Kidney glomerular epithelial cell (primary cell): ENCODE measurements at regions not wholly inside any gene's neighbourhood (a gene's known extent, or its start where the extent isn't known, plus 50 kb on each side); places are given as distances from the start of the nearest gene placed in this dataset.

ENCODE experiments used
- DNase-seq: peaks from one replicate; lab custom pipeline; 2025; lab: John Stamatoyannopoulos, UW

DNA sequence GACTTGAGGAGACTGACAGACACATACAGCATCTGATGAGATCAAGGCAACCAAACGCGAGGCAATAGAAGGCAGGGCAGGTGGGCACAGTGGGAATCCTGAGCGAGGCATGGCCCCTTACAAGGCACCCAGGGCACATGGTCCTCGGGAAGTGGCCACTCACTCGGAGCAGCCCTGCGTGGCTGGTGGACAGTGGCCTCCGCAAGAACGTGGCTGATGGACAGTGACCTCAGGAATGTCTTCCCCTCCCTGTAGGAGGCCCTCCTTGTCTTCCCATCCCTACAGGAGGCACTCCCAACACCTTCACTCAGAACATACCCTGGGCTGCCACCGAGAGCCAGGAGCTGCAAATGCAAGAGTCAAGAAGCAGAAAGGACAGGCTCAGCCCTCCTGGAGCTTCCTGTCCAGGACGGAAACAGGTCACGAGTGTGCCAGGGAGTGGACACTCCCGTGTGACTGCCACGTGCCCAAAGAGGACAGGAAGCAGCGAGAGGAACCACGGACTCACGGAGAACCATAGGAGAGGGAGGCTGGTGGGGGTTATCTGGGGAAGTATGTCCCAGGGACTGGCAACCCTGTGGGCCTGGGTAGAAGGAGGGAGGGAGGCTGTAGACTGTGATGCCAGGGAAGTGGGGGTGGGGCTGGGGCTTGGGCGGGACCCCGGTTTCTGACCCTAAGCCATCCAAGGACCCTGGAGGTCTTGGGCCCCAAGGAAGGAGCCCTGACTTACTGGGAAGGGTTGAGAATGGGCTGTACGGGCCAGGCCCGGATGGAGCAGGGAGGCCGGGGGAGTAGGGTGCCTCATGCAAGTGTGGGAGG, 321.9 kb upstream of the IRX4 start:
- DNase-seq = no peak

DNA sequence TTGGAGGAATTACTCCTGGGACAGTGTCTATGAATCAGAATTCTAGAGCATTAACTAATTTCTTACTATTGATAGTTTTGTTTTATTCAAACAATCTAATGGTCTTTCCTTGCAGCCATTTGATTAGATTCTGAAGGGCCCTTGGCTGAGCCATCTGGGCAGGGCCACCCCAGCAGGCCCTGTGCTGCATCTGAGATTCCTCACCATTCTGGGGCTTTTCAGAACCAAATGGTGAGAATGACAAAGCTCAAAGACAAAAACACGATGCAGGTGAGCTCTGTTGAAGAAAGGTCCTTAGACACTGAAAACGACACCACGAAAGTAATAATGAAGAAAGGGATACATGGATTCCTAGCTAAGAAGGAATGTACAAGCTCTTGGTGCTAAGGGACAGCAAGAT, 321.0 kb upstream of the IRX4 start:
- DNase-seq = no peak

DNA sequence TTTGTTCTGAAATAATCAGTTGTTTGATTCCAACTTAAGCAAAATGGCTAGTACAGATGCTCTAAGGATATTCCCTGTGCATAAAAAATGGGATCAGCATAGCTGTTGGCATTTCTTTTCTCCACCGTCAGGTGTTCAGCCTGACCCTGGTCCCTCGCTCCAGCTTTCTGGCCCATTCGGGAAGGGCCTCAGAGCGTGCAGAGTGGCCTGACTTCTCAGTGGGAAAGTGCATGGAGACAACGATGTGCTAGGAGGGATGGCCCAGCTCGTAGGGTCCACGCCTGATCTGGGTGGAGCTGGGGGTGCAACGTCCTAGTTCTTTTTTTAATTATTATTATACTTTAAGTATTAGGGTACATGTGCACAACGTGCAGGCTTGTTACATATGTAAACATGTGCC, 319.1 kb upstream of the IRX4 start:
- no peak for DNase-seq

DNA sequence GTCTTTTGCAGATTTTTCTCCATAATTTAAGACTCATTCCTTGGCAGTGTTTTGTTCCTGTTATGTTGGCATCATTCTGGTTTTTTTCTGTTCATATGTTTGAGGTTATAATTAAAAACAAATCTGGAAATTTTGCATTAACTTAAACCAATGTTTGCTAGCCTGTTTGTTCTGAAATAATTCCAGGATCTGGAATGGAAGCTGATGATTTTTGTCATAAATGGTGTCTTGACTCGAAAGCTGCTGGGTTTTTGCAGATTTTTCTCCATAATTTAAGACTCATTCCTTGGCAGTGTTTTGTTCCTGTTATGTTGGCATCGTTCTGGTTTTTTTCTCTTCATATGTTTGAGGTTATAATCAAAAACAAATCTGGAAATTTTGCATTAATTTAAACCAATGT, 318.7 kb upstream of the IRX4 start:
- no peak for DNase-seq

DNA sequence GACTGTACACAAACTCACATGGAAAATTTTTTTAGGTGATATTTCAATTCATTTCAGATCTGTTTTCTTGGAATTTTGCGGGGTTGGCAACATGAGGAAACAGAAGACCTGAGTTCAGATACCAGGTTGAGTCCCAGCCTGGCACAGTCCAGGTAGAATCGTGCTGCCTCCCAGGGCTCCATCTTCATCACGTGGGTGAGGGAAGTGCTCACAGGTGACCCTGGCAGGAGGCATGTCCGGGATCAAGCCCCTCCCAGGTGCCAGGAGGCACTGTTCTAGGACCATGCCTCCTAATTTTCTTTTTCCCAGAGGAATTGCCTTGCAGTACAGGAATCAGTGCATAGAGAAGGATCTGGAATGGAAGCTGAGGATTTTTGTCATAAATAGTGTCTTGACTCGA, 318.3 kb upstream of the IRX4 start:
- DNase-seq = no peak

DNA sequence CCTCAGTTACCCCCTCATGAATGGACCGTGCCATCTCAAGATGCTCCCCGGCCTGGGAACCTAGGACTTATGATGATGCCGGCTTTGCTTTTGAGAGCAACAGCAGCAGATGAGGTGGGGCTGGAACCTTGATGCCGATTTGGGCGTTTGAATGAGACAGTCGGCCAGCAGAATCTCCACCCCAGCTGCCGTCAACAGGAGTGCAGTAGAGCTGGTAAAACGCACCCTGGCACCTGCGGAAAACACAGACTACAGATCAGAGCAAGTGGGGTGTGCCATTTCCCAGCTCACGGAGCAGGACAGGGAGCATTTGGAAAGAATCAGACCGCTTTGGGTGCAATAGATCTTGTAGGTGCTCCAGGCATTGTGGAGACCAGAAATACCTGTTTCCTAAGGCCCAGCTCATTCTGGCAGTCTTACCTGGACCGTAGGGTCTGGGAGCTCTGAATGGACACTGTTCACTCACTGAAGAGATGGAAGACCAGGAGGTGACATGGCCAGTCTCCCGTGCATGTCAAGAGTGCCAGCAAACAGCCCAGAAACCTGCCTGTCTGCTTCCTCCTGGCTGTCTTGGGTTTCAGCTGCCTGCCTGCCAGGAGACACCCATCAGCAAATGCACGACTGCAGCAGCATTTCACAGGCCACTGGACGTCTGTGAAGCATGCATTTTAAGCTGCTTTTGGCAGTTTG, 317.7 kb upstream of the IRX4 start:
- DNase-seq = no peak

DNA sequence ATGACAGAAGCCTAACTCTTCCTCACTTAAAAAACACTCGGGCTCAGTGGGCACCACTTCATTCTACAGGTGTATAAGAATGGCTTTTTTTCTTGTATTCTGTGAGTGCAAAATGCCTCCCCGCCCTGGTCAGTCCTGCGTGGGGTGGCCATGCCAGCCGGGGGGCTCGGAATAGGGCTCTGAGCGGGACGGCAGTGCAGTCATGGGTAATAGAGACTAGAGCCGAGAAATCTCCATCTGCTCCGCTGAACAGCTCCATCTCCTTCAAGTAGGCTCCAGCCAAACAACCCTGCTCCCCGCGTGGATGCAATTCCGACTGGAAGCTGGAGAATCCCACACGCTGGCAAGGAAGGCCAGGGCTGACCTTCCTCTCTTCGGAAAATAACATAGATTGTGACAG, 317.0 kb upstream of the IRX4 start:
- DNase-seq = no peak

DNA sequence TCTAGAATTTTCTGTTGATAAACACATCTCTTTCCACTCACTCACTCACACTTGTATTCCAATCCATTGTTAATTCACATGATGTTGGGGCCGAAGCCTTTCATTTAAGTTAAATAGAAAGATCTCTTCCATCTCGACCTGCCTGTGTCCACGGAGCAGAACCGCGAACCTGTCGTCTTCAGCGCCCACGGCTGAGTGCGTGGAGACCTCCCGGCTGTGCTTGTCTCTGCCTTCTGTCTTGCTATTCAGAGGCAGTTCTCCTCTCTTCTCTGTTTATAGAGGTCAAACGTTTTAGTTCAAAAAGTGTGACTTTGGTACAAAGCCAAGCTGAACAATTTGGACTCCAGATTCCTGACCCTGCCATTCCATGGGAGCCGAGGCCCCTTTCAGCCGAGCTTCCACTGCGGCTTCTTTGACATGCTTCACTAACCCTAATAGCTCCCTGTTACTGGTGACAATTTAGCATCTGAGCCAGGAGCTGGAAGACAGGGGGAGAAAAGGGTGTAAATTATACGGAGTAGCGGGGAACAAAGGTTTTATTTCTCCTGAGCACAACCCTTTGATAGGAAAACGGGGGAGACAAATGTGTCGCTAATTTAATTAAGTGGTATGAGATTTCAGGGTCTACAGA, 314.4 kb upstream of the IRX4 start:
- no peak for DNase-seq

DNA sequence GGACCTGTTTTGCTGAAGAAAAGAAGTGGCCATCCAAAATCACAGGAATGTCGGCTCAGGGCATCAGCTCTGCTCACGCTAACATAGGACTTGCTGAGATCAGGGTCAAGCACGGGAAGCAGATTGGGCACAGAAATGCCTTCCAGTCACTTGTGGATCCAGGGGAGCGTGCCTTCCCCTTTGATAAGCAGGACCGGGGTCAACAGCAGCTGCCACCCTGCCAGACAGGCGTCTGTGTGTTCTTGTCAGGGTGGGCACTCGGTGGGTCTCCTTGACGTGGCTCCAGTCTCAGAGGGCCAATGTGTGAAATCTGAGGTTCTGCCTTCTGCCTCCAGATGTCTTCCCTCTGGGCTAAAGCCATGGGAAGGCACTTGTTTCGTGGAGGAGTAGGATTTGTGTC, 313.7 kb upstream of the IRX4 start:
- no peak for DNase-seq

DNA sequence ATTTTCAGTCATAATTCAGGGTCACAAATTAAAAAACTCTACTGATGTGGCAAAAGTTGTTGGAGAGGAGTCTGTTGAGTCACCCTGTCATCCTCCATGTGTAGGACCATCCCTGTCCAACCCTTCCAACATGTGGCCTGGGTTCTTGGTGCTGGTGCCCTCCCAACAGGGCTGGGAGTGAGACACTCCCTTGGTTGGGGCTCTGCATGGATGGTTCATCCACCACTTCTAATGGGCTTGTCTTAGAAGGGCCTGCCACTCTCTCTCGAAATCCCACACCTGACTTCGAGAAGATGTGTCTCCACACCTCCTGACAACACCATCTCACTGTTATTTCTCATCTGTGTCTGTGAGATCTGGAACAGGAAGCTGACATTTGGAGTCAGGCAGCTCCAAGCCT, 312.2 kb upstream of the IRX4 start:
- no peak for DNase-seq

DNA sequence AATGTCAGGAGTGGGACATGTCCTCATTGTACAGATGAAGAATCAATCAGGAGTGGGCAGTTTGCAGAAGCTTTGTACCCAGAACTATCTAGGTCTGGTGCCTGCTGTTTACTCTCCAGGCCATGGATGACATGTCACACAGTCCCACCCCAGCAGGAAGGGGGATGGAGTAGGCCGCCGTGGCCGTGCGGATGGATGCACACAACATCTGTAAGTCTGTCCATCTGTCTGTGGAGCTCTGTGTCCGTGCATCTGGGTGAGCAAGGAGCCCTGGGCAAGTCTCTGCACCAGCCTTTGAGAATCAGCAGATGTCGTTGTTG, 311.5 kb upstream of the IRX4 start:
- DNase-seq = no peak

DNA sequence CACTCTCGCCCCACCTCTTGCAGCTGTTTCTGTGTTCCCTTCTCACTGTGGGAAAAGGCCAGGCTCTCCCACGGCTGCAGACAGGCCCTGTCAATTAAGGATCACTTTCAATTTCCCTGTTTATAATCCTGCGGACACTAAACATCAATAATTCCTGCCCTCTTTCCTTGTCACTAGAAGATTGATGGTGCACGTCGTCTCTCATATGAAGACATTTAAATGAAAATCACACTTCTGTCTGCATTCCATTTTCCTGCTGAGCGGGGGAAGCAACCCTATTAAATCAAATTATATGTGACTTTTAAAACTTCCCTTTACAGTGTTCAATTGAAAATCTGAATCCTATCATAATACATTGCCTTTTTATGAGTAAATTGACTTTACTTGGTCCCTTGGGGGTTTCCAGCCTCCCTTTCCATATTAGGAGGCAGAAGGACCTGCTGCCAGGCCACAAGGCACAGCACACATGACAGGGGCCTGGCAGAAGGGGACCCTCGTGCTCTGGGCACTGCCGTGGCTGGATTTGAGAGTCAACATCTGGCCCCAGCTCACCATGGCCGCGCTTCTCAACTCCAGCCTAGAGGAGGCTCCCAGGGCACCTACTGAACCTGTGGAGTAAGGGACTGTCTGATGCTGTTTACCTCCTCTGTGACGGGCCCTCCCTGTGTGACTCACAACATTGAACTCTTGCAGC, 311.0 kb upstream of the IRX4 start:
- DNase-seq = no peak

DNA sequence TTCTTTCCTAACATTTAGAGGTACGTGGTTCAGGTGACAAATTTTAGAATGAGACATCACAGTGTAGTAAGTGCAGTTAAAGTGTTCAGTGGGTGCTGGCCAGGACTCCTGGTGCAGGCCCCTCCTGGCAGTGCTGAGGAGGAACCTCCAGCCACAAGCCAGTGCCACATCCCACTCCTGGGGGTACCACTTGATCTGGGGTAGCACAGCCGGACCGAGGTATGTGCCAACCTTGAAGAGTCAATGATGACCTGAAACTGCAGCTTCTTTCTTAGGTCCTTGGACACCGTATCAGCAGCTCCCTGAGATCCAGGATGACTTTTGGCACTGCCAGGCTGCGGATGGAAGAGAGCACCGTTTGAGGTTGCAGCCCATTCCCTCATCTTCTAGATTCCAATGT, 310.4 kb upstream of the IRX4 start:
- DNase-seq = no peak

DNA sequence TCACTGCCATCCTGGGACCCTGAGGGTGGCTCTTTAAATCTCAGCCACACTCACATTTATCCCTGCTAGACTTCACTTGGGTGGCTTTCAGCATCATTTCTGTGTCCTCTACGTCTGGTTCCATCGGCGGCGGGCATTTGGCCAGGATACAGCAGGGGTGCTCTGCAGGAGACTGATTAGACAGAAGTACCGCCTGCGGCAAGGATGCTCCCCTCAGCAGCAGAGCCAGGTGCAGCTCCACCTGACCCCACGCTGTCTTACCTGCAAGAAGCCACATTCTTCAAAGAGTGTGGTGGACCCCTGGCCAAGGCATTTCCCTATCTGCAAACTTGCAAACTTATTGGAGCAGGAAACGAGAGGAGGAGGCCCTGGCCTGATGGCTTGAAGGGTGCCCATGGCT, 309.8 kb upstream of the IRX4 start:
- DNase-seq = no peak

DNA sequence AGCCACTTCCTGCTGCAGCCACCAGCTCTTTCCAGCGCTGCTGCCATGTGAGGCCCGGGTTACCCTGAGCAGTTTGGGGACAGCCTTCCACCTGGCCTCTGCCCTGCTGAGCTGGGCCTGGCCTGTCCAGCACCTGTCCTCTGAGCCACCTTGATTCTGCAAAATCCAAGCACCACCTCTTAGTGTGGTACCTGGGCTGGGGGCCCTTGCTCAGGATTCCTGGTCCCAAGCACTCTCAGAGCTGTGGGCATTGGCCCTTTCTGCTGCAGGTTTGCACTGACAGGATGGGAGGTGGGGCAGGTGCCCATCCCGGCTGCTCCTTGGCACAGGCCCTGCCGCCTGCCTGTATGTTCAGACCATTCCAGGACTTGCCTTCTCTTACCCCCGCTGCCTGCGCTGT, 309.2 kb upstream of the IRX4 start:
- no peak for DNase-seq

DNA sequence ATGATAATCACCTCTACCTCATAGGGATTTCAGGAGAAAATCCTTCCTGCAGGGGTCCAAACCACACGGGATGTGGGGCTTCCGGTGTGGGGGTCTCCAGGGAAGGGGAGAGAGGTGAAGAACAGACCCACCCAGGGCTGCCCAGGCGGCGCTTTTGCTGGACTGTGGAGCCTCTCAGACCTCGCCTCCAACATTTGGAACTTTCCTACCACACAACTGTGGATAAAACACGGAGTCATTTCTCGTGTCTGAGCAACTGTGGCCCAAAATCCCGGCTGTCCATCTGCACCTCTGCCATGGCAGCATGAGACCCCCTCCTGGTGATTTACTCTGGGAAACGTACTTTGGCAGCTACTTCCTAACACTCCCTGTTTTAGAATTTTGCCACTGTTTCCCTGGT, 307.8 kb upstream of the IRX4 start:
- DNase-seq = no peak

DNA sequence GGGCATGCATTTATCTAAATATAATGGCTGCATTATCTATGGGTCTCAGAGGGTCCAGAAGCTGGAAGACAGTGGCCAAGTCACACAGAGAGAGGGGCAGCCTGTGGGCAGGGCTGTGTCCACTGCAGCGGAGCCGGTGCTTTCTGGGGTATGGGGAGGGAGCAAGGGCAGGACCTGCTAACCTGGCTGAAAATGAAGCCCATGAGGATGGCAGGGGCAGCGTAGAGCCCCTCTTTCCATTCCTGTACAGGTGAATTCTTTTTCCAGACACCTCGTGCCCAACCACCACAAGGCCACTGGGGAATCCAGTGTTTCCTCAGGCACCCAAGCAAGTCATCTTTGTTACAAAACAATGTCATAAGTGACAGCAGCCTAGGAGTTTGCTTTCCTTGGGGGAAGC, 305.9 kb upstream of the IRX4 start:
- no peak for DNase-seq

DNA sequence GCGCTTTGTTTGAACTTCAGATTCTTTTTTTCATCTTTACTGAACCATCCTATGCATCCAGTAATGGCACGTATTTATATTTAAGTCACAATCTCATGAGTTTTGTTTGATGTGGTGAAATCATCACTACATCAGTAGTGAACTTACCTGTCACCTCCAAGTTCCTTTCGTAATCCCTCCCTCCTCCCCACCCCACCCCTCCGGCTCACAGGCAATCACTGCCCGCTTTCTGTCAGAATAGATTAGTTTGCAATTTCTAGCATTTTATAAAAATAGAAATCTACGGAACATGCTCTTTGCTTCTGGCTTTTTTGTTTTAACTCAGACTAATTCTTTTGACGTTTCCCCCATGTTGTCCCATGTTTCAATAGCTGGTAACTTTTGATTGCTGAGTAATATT, 305.4 kb upstream of the IRX4 start:
- DNase-seq = no peak

DNA sequence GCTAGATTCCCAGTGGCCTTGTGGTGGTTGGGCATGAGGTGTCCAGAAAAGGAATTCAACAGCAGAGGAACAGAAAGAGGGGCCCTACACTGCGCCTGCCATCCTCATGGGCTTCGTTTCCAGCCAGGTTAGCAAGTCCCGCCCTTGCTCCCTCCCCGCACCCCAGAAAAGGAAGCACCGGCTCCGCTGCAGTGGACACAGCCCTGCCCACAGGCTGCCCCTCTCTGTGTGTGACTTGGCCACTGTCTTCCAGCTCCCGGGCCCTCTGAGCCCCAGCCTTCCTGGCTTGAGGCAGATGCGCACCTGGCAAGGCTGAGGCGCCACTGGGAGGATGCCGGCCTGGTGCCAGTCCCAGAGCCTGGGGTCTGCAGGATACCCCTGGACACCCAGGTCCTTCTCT, 305.0 kb upstream of the IRX4 start:
- no peak for DNase-seq

DNA sequence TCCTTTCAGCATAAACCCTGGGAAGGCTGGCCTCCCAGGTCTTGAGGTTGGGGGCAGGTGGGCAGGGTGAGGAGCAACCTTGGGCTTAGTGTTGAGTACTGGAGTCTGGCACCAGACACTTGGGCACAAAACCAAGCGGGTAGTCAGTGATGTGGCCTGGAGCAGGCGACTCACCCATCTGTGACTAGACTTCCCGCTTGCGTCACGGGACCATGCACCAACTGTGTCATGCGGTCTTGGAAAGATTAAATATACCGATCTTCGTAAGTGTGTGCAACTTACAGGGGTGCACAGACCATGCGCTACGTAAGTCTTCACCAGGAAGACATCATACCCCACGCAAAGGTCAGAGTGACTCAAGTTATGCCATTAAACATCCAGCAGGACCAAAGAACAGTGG, 304.4 kb upstream of the IRX4 start:
- no peak for DNase-seq

DNA sequence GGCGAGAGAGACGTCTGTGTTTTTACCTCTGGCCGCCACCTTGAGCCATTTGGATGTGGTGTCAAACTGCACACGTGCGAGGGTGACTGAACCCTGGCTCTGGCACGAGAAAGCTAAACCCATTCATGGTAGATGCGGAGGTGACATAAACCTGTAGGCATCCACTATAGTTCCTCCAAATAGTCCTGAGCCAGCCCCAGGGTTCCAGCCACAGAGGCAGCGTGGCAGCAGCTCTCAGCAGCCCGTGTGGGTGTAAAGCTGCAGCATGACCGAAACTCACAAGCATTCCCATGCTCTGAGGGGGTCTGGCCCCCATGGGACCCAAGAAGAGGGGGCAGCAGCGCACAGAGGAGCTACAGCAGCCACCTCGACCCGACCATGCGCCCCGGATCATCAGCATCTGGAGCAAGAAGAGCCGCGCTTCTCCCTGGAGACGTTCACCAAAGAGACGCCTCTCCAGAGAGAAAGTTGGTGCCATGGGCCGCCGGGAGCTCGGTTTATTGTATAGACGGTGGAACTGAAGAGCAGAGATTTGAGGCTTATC, 303.8 kb upstream of the IRX4 start:
- no peak for DNase-seq

DNA sequence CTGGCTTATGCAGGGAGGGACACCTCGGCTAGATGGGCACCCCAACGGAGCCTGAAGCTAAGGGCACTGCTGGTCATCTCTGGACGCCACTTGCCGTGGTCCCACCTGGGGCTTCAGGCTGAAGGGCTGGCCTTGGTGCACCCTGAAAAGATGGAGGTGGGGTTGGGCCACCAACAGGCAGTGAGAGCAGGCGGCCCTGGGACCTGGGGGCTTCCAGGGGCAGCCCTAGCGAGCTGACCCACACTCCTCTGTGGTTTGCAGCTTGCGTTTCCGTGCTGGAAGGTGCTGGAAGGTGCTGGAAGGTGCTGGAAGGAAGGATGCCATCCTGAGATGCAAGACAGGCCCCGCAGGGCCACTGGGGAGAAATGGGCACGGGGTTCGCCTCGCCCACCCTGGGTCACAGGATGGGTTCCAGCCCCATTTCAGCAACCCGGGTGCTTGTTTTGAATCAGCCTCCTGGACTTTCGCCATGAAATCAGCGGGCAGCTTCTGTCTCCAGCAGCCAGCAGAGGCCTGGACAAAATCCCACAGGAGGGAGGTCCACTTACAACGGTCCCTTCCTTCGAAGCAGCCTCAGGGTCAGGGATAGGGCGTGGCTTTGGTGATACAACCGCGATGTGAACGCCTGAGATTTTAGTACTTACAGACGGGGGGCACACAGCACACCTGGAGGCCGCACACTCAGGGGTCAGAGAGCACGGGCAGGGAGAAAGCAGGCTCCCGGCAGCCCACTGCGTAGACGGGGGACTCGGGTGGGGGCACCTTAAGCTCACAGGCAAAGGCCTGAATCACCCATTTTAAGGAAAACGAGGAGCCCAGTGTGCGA, 303.1 kb upstream of the IRX4 start:
- no peak for DNase-seq
